ENCODE measurements at regions not wholly inside any gene's neighbourhood (a gene's known extent, or its start where the extent isn't known, plus 50 kb on each side); places are given as distances from the start of the nearest gene placed in this dataset.

GRCh38 chr2:105469781-105470180, 70.9 kb upstream of the FHL2 start:
- TF ChIP-seq EZH2 (IDR thresholded peaks at IDR 0.05; ENCODE audit: insufficient read depth, poor library complexity, severe bottlenecking), result no peak
- TF ChIP-seq EZH2phosphoT487 (IDR thresholded peaks at IDR 0.05; ENCODE audit: insufficient read depth, low read depth), result no peak
